OCI-LY7 (cell line): ENCODE measurements at regions not wholly inside any gene's neighbourhood (a gene's known extent, or its start where the extent isn't known, plus 50 kb on each side); places are given as distances from the start of the nearest gene placed in this dataset.

Experiments used
- BruUV-seq: library from RNA; stranded (reverse); fragments of 400-500 nt; replicated peaks from 2 replicates; lab custom pipeline; 2021; lab: Mats Ljungman, UMichigan
- CTCF ChIA-PET: fragments of 300-600 bp; sonication (Branson Sonifier 250); formaldehyde crosslinking; loops from one replicate; lab custom pipeline; 2022; ENCODE audit warnings: antibody characterized with exemption; ENCODE audit not compliant: unreplicated experiment; lab: Charles Lee
- POLR2A ChIA-PET: fragments of 300-600 bp; sonication (Branson Sonifier 250); formaldehyde crosslinking; loops from one replicate; lab custom pipeline; 2022; ENCODE audit warnings: antibody characterized with exemption; lab: Charles Lee
- DNase-seq: peaks from one replicate; pipeline ENCODE4 v3.0.0-alpha.2; 2015; ENCODE audit warnings: low spot score
- H2AFZ ChIP-seq: fragments of 200-600 bp; sonication (generic), shearing (Covaris generic); 2 replicates; pipeline ENCODE4 v1.6.1; 2014; ENCODE audit warnings: mild to moderate bottlenecking, antibody characterized with exemption, low read length, moderate library complexity
- H3K27ac ChIP-seq: fragments of 200-600 bp; sonication (generic); 2 replicates; pipeline ENCODE4 v1.5.1; 2014; ENCODE audit warnings: mixed run types, low read depth, mild to moderate bottlenecking, moderate library complexity, low read length, inconsistent platforms; ENCODE audit not compliant: poor library complexity, severe bottlenecking
- H3K36me3 ChIP-seq: fragments of 200-600 bp; sonication (generic); 2 replicates; pipeline ENCODE4 v1.6.1; 2014; ENCODE audit warnings: mild to moderate bottlenecking, antibody characterized with exemption, low read length, moderate library complexity, mixed read lengths; ENCODE audit not compliant: insufficient read depth
- H3K4me1 ChIP-seq: fragments of 200-600 bp; sonication (generic); 2 replicates; pipeline ENCODE4 v1.5.1; 2014; ENCODE audit warnings: mild to moderate bottlenecking, low read length; ENCODE audit not compliant: insufficient read depth, poor library complexity, severe bottlenecking
- H3K4me2 ChIP-seq: fragments of 200-600 bp; sonication (generic); 2 replicates; pipeline ENCODE4 v1.6.1; 2014; ENCODE audit warnings: mild to moderate bottlenecking, low read length
- H3K4me3 ChIP-seq: fragments of 200-600 bp; sonication (generic); 2 replicates; pipeline ENCODE4 v1.5.1; 2014; ENCODE audit warnings: mild to moderate bottlenecking, low read depth, low read length; ENCODE audit not compliant: poor library complexity, severe bottlenecking
- H3K79me2 ChIP-seq: fragments of 200-600 bp; sonication (generic); 2 replicates; pipeline ENCODE4 v1.6.1; 2016; ENCODE audit warnings: low read depth, mild to moderate bottlenecking, low read length, moderate library complexity, mixed read lengths; ENCODE audit not compliant: insufficient read depth
- H3K9me2 ChIP-seq: fragments of 200-600 bp; sonication (generic); 2 replicates; pipeline ENCODE4 v1.6.1; 2016; ENCODE audit warnings: mild to moderate bottlenecking, low read length, mixed read lengths; ENCODE audit not compliant: insufficient read depth
- H3K9me3 ChIP-seq: fragments of 200-600 bp; sonication (generic); 2 replicates; pipeline ENCODE4 v1.6.1; 2014; ENCODE audit warnings: mild to moderate bottlenecking, mixed run types, low read length, mixed read lengths
- H4K20me1 ChIP-seq: fragments of 200-600 bp; sonication (generic); 2 replicates; pipeline ENCODE4 v1.6.1; 2014; ENCODE audit warnings: mild to moderate bottlenecking, antibody characterized with exemption, low read length, moderate library complexity, mixed read lengths; ENCODE audit not compliant: insufficient read depth
- EZH2phosphoT487 ChIP-seq: fragments of 200-600 bp; sonication (generic); IDR thresholded peaks from 2 replicates; pipeline ENCODE4 v1.6.1; 2018; ENCODE audit warnings: low read depth, borderline replicate concordance, mild to moderate bottlenecking, mixed run types, antibody characterized with exemption, low read length, moderate library complexity, mixed read lengths
- intact Hi-C: fragments of 100-400 bp; cut with micrococcal nuclease; formaldehyde crosslinking; loops from one replicate; pipeline ENCODE4 v1.10.0; 2022; ENCODE audit not compliant: unreplicated experiment
- TF ChIP-seq, protein P1 (sequence below): fragments of 200-600 bp; sonication (generic); conservative IDR thresholded peaks from 2 replicates; pipeline ENCODE4 v1.5.1; 2014; ENCODE audit warnings: mild to moderate bottlenecking, antibody characterized with exemption, low read length, moderate library complexity, mixed read lengths

DNA sequence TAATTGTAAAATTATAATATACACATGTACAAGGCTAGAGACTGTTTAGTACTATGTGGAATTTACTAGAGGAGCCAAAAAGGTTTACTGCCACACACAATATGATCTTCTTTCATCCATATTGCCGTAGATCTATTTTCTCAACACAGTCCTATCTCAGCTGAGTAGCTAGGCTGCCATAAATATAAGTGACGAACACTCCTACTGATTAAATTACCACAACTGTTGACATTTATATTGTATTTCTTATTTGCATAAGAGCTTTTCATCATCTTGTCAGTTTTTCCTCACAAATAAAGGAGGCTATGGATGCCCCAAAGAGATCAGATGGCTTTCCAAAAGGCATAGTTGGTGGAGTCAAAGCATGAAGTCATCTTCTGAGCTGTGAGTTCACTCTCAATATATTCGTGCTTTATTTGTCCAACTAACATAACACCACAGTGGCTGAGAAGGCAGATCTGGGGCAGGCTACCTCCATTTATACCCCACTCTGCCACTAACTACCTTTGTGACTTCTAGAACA is 78.6 kb downstream of the CCDC59 start:
- no peak for DNase-seq
- H3K4me1 ChIP-seq = no peaks in the 10 kb centered on the region
- BruUV-seq = no TSS peak
- no peak overlapping the region for H3K4me3 ChIP-seq
- no peak for TF ChIP-seq EZH2phosphoT487
- TF ChIP-seq, protein P1, sequence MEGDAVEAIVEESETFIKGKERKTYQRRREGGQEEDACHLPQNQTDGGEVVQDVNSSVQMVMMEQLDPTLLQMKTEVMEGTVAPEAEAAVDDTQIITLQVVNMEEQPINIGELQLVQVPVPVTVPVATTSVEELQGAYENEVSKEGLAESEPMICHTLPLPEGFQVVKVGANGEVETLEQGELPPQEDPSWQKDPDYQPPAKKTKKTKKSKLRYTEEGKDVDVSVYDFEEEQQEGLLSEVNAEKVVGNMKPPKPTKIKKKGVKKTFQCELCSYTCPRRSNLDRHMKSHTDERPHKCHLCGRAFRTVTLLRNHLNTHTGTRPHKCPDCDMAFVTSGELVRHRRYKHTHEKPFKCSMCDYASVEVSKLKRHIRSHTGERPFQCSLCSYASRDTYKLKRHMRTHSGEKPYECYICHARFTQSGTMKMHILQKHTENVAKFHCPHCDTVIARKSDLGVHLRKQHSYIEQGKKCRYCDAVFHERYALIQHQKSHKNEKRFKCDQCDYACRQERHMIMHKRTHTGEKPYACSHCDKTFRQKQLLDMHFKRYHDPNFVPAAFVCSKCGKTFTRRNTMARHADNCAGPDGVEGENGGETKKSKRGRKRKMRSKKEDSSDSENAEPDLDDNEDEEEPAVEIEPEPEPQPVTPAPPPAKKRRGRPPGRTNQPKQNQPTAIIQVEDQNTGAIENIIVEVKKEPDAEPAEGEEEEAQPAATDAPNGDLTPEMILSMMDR = no peak
- H3K79me2 ChIP-seq = no peaks in the 10 kb centered on the region
- no peaks in the 10 kb centered on the region for H3K9me2 ChIP-seq
- no peak overlapping the region for H3K4me2 ChIP-seq
- ChIA-PET CTCF (no interaction called here), POLR2A (interaction anchor here (1.2 kb wide), 1 partner anchor 10 kb away, joined by 4 read pairs; no protein-coding TSS in a partner anchor)
- intact Hi-C loops = no loop called here
- no peaks in the 10 kb centered on the region for H4K20me1 ChIP-seq
- no peak overlapping the region for H2AFZ ChIP-seq
- no peaks in the 10 kb centered on the region for H3K9me3 ChIP-seq
- H3K27ac ChIP-seq = no peak overlapping the region
- H3K36me3 ChIP-seq = no peaks in the 10 kb centered on the region

DNA sequence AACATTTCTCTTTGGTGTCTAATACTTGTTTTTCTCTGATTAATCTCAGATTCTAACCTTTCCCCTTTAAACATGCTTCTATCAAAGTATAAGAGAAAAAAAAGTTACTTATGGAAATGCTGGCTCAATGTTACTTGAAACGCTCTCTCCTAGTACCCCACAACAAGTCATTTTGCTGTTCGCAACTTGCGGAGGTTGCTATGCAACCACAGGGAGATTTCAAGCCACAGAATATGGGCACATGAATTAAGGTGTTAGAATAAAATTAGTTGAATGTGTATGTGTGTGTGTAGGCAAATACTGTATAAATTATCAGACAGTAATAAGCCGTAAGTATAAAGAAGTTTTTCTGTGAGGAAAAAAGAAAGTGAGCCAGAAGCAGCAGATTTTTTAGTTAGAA is 80.6 kb downstream of the CCDC59 start:
- TF ChIP-seq, protein P1 = no peak
- Histone ChIP-seq H3K4me2 (no peak overlapping the region), H3K36me3 (no peaks in the 10 kb centered on the region), H3K4me3 (no peak overlapping the region), H3K27ac (no peak overlapping the region), H3K4me1 (no peaks in the 10 kb centered on the region), H4K20me1 (no peaks in the 10 kb centered on the region), H2AFZ (no peak overlapping the region), H3K9me3 (no peaks in the 10 kb centered on the region), H3K79me2 (no peaks in the 10 kb centered on the region), H3K9me2 (no peaks in the 10 kb centered on the region)
- no peak for DNase-seq
- BruUV-seq = no TSS peak
- ChIA-PET POLR2A (interaction anchor here (1.3 kb wide), 1 partner anchor 10 kb away, joined by 3 read pairs; no protein-coding TSS in a partner anchor), CTCF (no interaction called here)
- intact Hi-C loops = no loop called here

DNA sequence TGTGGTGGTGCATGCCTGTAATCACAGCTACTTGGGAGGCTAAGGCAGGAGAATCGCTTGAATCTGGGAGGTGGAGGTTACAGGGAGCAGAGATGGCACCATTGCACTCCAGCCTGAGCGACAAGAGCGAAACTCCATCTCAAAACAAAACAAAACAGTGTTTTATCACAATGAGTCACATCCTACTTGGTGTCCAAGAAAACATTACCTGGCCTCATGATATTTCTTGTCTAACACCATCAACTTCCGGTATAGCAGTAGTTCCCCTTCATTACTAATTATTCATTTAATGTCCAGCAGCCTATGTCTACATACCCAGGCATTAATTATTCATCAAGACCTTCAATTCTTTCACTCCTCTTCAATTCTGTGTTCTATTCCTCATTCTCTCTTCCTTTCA is 115.5 kb downstream of the CCDC59 start:
- no peak overlapping the region for H2AFZ ChIP-seq
- no peaks in the 10 kb centered on the region for H3K9me3 ChIP-seq
- no peak overlapping the region for H3K4me2 ChIP-seq
- BruUV-seq = no TSS peak
- no peak overlapping the region for H3K4me3 ChIP-seq
- TF ChIP-seq, protein P1 = no peak
- TF ChIP-seq EZH2phosphoT487 = no peak
- no peaks in the 10 kb centered on the region for H4K20me1 ChIP-seq
- H3K27ac ChIP-seq = no peak overlapping the region
- H3K9me2 ChIP-seq = no peaks in the 10 kb centered on the region
- ChIA-PET POLR2A (no interaction called here), CTCF (no interaction called here)
- no peak for DNase-seq
- no peaks in the 10 kb centered on the region for H3K4me1 ChIP-seq
- H3K79me2 ChIP-seq = no peaks in the 10 kb centered on the region
- intact Hi-C loops = no loop called here
- no peaks in the 10 kb centered on the region for H3K36me3 ChIP-seq
